AG09319 (cell line): ENCODE measurements at regions not wholly inside any gene's neighbourhood (a gene's known extent, or its start where the extent isn't known, plus 50 kb on each side); places are given as distances from the start of the nearest gene placed in this dataset.
"Not testable (repeated sequence)": the region's sequence is repeated elsewhere in the genome, so short reads cannot be mapped to it uniquely, and the experiment has no call there.

ENCODE experiments used
- DNase-seq: peaks from one replicate; pipeline ENCODE4 v3.0.0-alpha.2; 2010; ENCODE audit warnings: low read depth; ENCODE audit errors: extremely low read depth
- CTCF ChIP-seq: IDR thresholded peaks from 2 replicates; pipeline ENCODE4 v1.5.1; 2011; ENCODE audit warnings: low read depth, mild to moderate bottlenecking, inconsistent platforms, low read length, moderate library complexity

- no peak for DNase-seq
- no peak for TF ChIP-seq CTCF
Observed at GRCh38 chr18:6571239-6571602, 156.5 kb upstream of the L3MBTL4 start.

GRCh38 chr18:6572192-6572591, 157.3 kb upstream of the ARHGAP28 start:
- not testable (repeated sequence) for DNase-seq

GRCh38 chr18:6574631-6575030, 154.9 kb upstream of the ARHGAP28 start:
- no peak for TF ChIP-seq CTCF
- DNase-seq = no peak

- no peak for TF ChIP-seq CTCF
Observed at GRCh38 chr18:6575908-6576307, 153.6 kb upstream of the ARHGAP28 start.

GRCh38 chr18:6576718-6577375, 152.7 kb upstream of the ARHGAP28 start:
- DNase-seq = no peak
- no peak for TF ChIP-seq CTCF

More at GRCh38 chr18:6575908-6576307, 153.6 kb upstream of the ARHGAP28 start:
- DNase-seq = no peak

- TF ChIP-seq CTCF = no peak
- no peak for DNase-seq
Observed at GRCh38 chr18:6578686-6579085, 150.8 kb upstream of the ARHGAP28 start.

- TF ChIP-seq CTCF = no peak
- no peak for DNase-seq
Observed at GRCh38 chr18:6579486-6579885, 150.0 kb upstream of the ARHGAP28 start.

GRCh38 chr18:6580401-6580800, 149.1 kb upstream of the ARHGAP28 start:
- no peak for DNase-seq
- TF ChIP-seq CTCF = no peak
